Inferior parietal cortex (tissue), 1 donor: ENCODE measurements at regions not wholly inside any gene's neighbourhood (a gene's known extent, or its start where the extent isn't known, plus 50 kb on each side); places are given as distances from the start of the nearest gene placed in this dataset.
"Not testable (repeated sequence)": the region's sequence is repeated elsewhere in the genome, so short reads cannot be mapped to it uniquely, and the experiment has no call there.

ENCODE experiments used
- DNase-seq: peaks from one replicate; pipeline ENCODE4 v3.0.0-alpha.2; 2016; ENCODE audit errors: extremely low spot score

DNA sequence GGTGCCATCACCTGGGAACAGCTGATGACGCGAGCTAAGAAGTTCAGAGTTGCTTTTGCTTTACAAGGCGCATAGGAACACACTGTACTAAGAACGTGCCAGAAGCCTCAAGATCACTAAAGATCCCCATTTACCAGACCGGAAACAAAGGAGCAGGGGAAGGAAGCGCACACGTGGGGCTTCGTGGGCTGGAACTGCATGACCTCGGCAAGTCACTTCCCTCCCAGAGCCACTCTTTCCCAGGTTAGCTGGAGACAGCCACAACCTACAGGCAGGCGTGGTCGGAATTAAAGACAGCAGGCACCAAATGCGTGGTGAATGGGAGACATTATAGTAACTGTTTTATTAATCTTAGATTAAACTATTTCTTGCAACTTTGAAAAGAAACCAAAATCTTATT lies 154.9 kb upstream of the IQSEC1 start:
- not testable (repeated sequence) for DNase-seq

DNA sequence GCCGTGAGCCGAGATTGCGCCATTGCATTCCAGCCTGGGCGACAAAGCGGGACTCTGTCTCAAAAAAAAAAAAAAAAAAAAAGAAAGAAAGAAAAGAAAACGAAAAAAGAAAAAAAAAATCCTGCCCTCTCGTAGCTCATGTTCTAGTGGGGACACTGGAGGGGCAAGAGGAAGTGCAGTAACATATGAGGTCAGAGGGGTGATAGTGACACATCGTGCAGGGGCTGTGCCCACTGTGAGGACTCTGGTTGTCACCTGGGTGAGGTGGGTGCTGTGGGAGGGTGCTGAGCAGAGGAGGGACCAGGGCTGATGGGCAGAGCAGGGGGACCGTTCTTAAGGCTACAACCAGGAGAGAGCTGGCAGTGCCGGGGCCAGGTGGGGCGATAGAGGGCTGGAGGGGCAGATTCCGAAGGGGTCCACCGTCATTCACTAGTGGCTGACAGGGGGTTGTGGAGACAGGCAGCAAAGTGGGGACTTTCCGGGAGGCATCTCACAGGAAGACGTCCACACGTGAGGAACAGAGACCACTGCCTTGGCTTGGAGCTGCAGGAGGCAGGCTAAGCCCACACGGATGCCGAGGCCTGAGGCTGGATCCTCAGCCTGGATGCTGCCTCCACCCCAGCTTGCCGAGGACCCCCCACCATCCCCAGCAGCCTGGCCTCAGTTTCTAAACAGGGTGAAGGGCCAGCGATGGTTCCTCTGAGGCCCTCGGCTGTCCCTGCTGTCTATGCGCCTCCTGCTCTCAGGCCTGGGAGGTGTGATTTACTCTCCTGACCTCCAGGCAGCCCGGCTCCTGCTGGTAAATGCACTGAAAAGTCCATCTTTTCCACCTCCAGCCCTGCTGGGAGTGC lies 154.3 kb upstream of the IQSEC1 start:
- no peak for DNase-seq

DNA sequence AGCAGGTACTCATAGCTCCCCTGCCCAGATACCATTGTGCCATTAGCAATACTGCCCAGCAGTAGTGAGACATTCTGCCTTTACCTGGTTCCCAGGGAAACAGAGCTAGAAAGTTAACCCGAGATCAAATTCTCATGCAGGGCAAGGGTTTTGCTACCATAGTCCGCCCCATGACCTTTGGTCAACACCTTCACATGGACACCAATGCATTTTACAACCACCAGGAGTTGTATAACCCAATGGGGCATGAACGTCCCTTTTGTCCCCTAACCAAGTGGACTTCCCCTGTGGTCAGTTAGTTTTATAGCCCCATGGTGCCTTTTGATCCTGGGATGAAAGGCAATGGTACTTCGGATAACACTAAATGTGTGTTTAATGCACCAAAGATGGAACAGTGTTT lies 151.7 kb upstream of the IQSEC1 start:
- DNase-seq = no peak

DNA sequence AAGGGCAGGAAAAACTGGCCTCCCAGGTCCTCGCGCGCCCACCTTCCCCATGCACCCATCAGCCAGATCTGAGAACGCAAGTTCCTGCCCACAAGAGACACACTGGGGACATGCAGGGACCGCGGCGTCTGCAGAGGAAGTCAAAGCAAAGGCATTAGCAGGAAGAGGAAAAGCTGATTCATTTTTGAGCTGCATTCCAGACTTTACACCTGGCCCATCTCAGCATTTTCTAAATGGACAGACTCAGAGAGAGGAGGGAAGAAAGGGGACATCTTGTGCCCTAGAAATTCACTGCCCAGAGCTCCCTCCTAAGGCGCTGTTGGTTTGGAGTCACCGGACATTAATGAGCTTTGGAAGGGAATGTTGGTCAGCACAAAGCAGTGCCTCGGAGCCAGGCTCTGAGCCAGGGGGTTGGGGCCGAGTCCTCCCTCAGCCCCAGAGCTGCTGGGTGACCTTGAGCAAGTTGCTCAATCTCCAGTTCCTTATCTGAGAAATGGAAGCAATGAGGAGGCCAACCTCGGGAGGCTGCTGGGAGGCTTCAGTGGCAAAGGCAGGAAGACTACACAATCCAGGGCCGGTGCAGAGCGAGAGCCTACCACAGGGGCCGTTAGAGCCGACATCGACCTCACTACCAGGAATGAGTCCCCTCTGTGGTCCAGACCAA lies 150.5 kb upstream of the IQSEC1 start:
- DNase-seq = no peak

DNA sequence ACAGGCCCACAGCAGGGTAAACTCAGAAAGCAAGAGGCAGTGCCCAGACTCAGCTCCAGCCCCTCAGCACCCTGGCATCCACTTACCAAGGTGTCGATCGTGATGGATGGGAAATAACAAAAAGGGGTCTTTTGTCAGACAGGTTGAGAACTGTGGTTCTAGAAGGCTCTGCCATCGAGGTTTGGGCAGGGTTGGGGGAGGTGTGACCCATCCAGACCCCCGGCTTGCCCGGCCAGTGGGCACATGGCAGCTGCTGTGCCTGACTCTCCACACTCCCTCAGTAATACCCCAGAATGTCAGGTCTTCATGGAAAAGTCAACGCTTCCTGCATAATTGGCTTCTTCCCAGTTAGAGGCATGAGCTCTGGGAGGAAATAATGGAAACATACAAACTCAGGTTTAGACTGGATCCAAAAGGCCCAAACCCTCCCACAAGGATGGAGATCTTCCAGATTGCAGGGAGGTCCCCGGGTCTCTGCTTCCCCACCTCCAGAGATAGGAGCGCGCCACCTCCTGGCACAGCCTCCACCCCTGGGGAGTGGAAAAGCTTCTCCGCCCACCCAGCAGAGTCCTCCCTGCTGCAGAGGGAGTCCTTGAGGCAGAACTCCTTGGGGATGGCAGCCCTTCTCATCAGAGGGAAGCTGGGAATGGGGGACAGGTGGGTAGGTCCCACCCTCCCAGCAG lies 149.8 kb upstream of the IQSEC1 start:
- no peak for DNase-seq

DNA sequence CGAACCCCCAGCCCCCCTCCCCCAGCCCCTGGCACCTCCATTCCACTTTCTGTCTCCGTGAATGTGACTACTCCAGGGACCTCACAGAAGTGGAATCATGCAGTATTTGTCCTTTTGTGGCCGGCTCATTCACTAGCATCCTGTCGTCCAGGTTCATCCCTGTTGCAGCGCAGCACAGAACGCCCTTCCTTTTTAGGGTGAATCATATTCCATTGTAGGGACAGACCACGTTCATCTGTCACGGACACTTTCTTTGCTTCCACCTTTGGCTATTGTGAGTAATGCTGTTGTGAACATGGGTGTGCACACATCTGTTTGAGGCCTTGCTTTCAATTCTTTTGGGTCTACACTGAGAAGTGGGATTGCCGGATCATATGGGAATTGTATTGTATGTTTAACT lies 148.9 kb upstream of the IQSEC1 start:
- no peak for DNase-seq

DNA sequence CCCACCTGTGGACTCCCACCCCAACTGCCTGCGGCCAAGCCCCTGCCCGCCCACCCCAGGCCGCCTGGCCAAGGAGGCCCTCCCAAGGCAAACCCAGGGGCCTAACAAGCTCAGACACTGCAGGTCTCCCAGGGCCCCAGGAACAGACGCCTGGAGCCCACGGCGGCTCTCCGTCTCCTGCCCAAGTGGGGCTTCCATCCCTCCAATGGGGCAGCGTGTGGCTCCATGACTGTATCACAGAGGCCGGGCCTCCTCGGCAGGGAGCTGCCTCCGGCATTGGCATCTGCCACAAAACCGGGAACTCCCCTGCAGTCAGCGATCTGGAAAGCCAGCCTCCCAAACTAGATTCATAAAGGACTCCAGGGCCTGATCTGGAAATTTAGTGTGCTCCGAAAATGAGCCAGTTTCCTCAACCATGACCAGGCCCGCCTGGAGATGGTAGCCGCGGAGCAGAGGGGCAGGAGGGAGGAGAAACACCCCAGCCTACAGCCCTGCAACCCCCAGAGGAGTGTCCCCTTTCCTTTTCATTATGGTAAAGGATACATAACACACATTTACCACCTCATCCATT lies 148.3 kb upstream of the IQSEC1 start:
- no peak for DNase-seq

DNA sequence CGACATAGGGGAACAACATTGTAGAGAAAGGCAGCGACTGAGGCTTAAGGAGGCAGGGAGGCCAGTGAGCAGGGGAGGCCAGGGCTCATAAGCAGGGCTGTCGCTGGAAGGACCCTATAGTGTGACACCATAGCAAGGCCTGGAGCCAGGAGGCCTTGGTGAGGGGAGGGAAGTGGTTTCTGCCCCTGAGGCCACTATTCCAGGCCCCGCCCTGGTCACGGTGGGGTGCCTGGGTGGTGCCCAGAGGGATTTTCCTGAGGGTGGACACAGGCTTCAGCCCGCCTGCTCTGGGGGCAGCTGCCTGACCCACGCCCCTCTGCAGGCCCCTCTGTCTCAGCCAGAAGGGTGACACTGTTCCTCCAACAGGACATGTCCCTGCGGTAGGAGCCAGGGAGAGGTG lies 147.8 kb upstream of the IQSEC1 start:
- DNase-seq = no peak

DNA sequence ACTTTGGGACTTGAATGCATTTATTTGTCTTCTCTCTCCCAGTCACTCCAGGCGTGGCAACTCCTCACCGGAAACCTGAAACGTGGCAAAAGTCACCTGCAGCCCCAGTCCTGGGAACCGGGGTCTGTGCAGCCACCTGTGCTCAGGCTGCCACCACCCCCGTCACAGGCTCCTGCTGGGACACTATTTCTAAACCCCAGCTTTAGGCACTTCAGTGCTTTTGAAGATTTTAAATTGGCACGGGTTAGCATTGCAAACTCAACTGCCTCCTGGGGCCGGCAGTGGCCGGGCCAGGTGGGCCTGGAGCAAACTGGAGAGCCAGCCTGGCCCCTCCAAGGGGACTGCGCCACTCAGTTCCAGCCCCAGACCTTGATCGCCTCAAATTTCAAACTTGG lies 146.7 kb upstream of the IQSEC1 start:
- DNase-seq = no peak

DNA sequence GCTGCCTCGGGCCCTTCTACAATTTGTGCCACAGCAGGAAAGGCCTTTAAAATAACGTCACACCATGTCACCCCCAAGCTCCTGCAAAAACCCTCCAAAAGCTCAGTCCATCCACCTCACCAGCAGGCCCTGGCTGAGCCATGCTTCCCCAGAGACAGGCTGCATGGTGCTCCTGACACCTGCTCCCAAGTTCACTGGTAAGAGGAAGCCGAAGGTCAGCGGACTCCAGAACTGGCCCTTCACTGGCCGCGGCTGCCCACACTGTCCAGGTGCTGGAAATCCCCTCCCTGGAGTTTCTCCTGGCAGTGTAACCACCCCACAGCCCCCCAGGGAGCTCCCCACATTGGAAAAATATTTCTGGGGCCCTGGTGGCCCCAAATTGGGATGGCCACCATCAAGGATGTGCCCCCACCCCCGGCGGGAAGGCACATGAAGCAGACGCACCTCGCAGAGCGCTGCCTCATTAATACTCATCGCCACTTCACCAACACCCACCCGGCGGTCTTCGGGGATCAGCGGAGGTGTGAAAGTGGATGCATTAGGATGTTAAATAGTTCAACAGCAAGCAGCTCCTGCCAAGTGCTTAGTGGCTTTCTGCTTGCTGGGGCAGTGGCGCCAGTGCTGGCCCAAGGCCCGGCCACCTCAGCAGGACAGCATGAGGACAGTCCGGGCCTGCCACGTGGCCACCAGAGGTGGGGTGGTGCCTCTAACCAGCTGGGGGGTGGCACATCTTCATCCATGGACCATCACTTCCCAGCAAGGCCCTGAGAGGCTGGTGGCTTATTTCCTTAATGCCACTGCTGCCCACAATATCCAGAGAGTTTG lies 146.1 kb upstream of the IQSEC1 start:
- DNase-seq = no peak

DNA sequence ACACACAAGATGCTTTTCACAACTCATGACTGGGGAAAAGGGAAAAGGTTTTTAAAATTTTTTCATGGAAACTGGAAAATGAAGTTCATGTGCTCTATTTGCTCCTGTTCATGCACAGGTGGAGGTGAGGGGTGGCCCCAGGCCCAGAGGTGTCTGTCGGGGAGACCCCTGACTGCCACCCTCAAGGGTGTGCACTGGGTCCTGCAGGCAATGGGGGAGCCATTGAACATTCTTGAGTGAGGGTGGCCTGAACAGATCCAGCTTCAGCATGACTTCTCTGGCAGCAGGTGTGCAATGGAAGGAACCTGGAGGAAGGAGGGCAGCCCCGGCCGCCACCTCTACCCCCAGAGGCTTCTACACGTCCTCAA lies 145.3 kb upstream of the IQSEC1 start:
- no peak for DNase-seq

DNA sequence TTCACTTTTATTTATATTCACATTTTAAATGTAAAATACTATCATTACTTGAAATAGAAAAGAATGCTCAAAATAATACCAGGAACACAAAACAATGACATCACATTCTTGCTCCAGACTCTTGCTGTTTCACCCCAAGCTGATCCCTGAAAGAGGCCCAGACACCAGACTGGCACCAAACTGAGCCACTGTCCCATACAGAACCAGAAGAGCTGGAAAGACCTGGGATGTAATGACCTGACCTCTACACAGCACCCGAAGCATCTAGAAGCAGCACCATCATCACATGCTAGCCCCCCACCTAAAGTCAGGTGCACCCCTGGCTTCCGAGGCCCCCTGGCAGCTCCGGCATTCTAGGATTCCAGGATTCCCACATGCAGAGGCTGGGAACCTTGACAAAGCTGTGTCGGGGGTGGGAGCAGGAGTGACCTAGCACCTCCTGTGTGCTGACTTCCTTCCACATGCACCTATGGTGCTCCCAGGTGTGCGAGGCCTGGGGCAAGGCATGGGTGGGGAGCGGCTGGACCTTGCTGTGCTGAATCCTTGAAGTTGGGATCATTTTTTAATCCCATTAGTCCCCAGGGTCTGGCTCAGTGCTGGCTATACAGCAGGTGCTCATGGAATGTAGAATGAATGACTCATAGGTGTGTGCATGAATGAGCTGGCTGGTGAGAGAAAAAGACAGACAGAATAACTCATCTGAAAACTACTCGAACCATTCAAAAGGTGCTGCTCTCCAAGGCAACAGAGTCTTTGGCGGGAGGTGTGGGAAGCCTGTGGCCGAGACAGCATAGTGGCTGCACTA lies 144.7 kb upstream of the IQSEC1 start:
- no peak for DNase-seq

DNA sequence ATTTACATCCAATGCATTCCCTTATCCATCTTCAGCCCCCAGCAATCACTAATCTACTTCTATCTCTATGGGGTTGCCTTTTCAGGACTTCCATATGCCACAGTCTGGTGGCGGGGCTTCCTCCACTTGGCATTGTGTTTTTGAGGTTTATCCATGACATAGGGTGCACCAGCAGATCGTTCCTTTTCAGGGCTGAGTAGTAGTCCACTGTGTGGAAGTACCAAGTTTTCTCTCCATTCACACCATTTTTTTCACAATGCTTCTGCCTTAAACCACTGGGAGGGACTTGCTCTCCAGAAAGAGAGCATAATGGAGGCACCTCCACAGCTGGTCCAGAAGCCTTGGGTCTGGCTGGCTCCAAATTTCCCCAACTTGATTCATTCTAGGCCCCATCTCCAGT lies 144.0 kb upstream of the IQSEC1 start:
- no peak for DNase-seq

DNA sequence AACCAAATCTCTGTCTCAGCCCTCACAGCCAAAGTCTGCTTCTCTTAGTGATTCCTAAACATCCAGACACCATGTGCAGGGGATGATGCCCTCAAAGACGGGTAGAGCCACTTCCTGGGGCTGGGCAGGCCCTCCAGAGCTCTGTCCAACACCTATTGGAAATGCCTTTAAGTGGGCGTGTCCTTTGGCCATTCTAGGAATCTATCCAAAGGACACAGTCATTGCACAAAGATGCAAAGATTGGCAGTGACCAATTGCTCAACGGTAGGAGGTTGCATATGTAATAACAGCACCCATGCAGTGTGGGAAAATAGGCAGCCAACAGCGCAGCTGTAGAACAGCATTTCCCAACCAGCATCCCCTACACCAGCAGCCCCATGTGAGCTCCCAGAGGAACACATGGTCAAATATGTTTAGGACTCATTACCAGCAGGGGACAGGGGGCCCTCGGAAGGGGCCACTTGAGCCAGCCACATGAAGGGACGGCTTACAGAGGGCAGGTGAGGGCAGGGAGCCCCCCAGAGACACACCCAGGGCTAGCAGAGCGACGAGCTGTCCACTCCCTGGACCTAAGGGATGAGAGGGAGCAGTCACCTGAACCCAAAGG lies 142.8 kb upstream of the IQSEC1 start:
- DNase-seq = no peak

DNA sequence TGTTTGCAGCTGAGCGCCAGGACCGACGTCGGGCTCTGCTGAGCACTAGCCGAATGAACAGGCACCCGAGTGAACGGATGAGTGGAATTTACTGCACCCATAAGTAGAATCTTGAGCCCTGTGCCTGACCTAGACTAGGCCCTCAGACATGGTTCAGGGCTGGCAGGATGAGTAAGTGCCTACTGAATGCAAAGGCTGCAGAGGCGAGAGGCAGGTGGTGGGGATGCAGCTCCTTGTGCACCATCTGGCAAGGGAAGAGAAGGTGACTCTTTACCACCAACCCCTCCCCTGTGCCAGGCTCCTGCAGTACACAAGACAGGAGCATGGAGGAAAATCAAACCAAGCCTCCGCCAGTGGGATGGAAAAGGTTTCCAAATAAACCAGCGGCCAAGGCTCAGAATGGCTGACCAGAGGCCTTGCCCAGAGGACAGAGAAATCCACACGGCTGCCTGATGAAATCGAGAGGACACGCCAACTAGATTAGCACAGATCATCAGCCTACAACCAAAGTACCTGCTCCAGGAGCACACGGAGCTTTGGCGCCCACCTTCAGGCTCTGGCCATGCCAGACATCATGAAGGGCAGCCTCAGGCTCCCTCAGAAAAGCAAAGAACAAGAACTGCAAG lies 141.7 kb upstream of the IQSEC1 start:
- no peak for DNase-seq

DNA sequence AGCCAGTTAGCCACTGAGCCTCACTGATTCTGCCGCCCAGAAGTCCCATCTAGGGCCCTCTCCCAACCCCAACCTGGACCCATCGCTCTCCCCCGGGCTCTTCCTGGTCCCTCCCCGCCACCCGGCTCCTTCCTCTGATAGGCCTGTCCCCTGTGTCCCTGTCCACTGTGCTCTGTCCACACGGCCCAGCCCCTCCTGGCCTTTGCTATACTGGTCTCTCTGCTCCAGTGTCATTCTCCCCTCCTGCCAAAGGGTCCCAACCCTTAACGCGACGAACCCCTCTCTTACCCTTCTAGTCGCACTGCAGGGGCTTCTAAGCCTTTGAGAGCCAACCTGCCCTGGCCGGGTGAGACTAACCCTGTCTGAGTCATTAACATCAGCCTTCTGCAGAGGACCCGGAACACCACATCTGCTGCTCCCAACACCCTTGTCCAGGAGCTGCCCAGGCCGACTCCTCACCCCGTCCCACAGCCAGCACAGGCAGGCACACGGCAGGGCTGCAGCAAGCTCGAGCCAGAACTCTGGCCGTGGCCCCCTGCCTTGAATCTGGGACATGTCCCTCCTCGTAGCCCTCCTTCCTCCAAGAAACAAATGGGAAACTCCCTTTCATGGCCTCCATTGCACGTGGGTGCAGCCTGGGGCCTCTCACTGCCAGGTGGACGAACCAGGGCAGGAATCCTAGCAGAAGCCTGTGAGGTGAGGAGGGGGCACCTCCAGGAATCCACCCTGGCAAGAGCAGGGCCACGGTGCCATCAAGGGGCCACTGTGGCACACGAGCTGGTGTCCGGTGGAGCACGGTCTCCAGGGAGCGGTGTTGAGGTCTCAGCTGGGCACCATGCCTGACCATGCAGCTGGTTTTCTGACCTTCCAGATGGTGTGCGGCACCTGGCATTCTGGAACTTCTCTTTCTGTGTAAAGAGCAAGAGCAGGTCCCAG lies 140.9 kb upstream of the IQSEC1 start:
- DNase-seq = no peak

DNA sequence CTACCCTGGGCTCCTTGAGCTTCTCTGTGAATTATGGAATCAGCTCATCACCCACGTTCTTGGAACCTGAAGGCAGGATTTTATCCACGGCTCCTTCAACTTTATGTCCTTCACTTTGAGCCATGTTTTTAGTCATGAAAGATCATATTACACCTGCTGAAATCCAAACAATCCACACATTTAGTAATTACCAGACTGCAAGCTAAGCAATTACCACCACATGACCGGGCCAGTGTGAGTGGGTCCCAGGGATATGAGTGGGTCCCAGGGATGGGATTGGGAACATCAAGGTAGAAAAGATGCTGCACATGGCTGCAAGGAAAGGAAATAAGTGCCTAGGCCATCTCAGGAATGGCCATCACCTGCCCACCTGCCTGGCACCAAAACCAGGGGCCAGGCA lies 140.3 kb upstream of the IQSEC1 start:
- DNase-seq = no peak

DNA sequence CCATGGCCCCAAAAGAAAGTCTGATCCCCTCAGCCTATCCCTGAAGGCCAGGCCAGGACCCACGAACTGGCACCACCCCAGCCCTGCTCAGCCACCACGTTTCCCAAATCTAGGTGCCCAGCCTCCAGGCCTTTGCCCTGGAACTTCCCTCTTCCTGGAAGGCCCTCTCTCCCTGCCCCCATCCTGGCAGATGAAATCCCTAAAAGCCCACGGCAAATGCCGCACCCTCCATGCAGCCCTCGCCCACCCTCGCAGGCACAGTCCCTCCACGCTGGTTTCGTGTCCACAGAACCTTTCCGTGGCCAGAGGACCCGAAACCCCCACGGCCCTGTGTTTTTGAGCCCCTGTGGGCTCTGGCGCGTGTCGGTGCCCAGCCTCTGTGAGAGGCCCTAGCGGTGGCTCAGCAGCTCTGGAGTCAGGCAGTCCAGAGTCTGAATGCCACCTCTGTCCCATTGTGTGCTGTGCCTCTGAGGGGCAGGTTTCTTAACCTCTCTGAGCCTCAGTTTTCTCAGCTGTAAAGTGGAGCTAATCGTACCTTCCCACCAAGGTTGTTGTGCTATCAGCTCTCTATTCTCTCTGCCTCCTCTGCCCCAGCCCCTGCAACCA lies 138.5 kb upstream of the IQSEC1 start:
- DNase-seq = no peak
